Small intestine (tissue), 7 donors: ENCODE measurements at regions not wholly inside any gene's neighbourhood (a gene's known extent, or its start where the extent isn't known, plus 50 kb on each side); places are given as distances from the start of the nearest gene placed in this dataset.

Source experiments
- DNase-seq, 2 donors: peaks; one replicate each; pipeline versions ENCODE4 v3.0.0 to v3.0.0-alpha.2; 2013
- FAIRE-seq: peaks from 2 replicates; lab custom pipeline; 2012; peaks lifted over from hg19 to GRCh38; lab: Jason Lieb, UNC
- H3K27ac ChIP-seq, 3 donors: one replicate each; pipeline ENCODE4 v1.5.1; 2013; ENCODE audit warnings: low read length in 2 of 3, mild to moderate bottlenecking in 2 of 3, control low read depth in 1 of 3, inconsistent platforms in 1 of 3, low read depth in 1 of 3, moderate library complexity in 1 of 3
- H3K27me3 ChIP-seq, 3 donors: one replicate each; pipeline ENCODE4 v1.6.1; 2013; ENCODE audit warnings: low read length in 3 of 3, inconsistent platforms in 1 of 3; ENCODE audit not compliant: control insufficient read depth in 3 of 3, insufficient read depth in 3 of 3
- H3K36me3 ChIP-seq, 3 donors: one replicate each; pipeline ENCODE4 v1.6.1; 2013; ENCODE audit warnings: low read length in 3 of 3, inconsistent platforms in 1 of 3, low read depth in 1 of 3, mild to moderate bottlenecking in 1 of 3, moderate library complexity in 1 of 3; ENCODE audit not compliant: control insufficient read depth in 3 of 3, insufficient read depth in 2 of 3
- H3K4me1 ChIP-seq, 3 donors: one replicate each; pipeline ENCODE4 v1.6.1; 2013; ENCODE audit warnings: low read length in 2 of 3, inconsistent platforms in 1 of 3, low read depth in 1 of 3, mild to moderate bottlenecking in 1 of 3, moderate library complexity in 1 of 3; ENCODE audit not compliant: control insufficient read depth in 3 of 3, insufficient read depth in 2 of 3
- H3K4me3 ChIP-seq, 3 donors: one replicate each; pipeline ENCODE4 v1.5.1; 2013; ENCODE audit warnings: low read length in 3 of 3, control low read depth in 1 of 3, inconsistent platforms in 1 of 3, low read depth in 1 of 3, mild to moderate bottlenecking in 1 of 3, moderate library complexity in 1 of 3
- H3K9me3 ChIP-seq, 2 donors: one replicate each; pipeline ENCODE4 v1.6.1; 2013; ENCODE audit warnings: low read depth in 1 of 2, low read length in 1 of 2; ENCODE audit not compliant: control insufficient read depth in 2 of 2, insufficient read depth in 1 of 2
- WGBS, 3 donors: extraction: QIAGEN DNeasy Blood & Tissue Kit; methylation state at CpG; one replicate each; pipeline ENCODE4 v1.1.7; 2013; 5-methylcytosine and 5-hydroxymethylcytosine counted together
- donor health status: healthy with polysubstance abuse.
- donor health status: control.
- donor health status: control.
- donor health status: Bipolar disorder and iron deficiency.
- donor health status: healthy.

DNA sequence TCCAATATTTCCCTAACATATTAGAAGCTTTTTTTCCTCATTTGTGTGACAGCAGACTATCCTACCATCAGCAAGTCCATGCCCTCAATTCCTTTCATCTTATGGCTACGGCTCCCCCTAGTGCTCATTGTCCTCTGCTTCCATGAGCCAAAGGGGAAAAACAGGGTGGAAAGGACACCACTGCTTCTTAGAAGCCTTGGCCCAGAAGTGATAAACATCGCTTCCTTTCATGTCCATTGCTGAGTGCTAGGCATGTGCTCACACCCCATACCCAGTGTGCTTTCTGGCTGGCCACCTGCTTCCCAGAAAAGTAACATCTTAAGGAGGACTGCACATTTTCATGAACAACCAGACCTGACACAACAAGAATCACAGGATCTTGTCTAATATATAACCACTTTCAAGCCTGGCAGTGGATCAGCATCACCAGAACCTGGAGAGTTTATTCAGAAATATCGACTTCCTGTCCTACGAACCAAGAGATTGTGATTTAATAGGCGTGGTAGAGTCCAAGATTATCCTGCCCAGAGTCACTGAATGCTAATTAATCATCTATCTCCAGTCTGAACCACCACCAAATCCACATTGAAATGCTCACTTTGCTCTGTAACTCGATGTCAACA is 650.5 kb upstream of the SORCS1 start:
- Histone ChIP-seq H3K27ac (no peak overlapping the region), H3K4me1 (no peaks in the 10 kb centered on the region), H3K36me3 (no peaks in the 10 kb centered on the region), H3K9me3 (no peaks in the 10 kb centered on the region), H3K4me3 (no peak overlapping the region), H3K27me3 (no peaks in the 10 kb centered on the region)
- 17 to 40% (median 38%) methylated on average over 6 of the region's 6 CpGs for WGBS, 3 donors
- FAIRE-seq = no peak
- DNase-seq = peak; percentile 51 to 71

GRCh38 chr10:107813451-107814162 is 649.1 kb upstream of the SORCS1 start:
- H3K27me3 ChIP-seq = no peaks in the 10 kb centered on the region
- H3K27ac ChIP-seq = no peak overlapping the region
- peak in 1 of 2 donors; percentile 59 for DNase-seq
- no peaks in the 10 kb centered on the region for H3K36me3 ChIP-seq
- H3K4me3 ChIP-seq = no peak overlapping the region
- 16 to 60% (median 40%) methylated on average over 8 of the region's 8 CpGs for WGBS, 3 donors
- no peaks in the 10 kb centered on the region for H3K4me1 ChIP-seq
- no peak for FAIRE-seq
- H3K9me3 ChIP-seq = no peaks in the 10 kb centered on the region

DNA sequence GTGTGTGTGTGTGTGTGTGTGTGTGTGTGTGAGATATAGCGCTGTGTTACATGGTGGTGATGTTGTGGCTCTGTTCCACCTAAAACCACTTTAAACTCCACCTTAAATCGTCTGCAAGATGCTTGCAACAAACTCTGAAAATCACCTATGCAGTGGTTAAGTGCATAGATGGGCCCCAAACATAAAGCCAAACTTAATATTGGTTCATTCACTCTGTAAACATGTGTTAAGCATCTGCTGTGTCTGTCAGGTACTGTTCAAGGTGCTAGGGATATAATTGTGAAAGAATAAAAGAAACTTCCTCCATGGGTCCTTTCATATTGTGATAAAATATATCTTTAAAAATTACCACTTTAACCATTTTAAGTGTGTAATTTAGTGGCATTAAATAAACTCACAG is 645.4 kb upstream of the SORCS1 start:
- Histone ChIP-seq H3K9me3 (no peaks in the 10 kb centered on the region), H3K4me1 (no peaks in the 10 kb centered on the region), H3K36me3 (no peaks in the 10 kb centered on the region), H3K27ac (no peak overlapping the region), H3K27me3 (no peaks in the 10 kb centered on the region), H3K4me3 (no peak overlapping the region)
- DNase-seq (no peak), FAIRE-seq (no peak)
- WGBS, 3 donors = 75 to 82% (median 80%) methylated on average over 2 of the region's 2 CpGs

GRCh38 chr10:107807836-107808235 is 643.3 kb upstream of the SORCS1 start:
- no peak overlapping the region for H3K4me3 ChIP-seq
- WGBS, 3 donors = 88 to 97% (median 92%) methylated on average over 5 of the region's 5 CpGs
- H3K9me3 ChIP-seq = no peaks in the 10 kb centered on the region
- no peak overlapping the region for H3K27ac ChIP-seq
- no peaks in the 10 kb centered on the region for H3K4me1 ChIP-seq
- DNase-seq (no peak), FAIRE-seq (no peak)
- no peaks in the 10 kb centered on the region for H3K36me3 ChIP-seq
- no peaks in the 10 kb centered on the region for H3K27me3 ChIP-seq

DNA sequence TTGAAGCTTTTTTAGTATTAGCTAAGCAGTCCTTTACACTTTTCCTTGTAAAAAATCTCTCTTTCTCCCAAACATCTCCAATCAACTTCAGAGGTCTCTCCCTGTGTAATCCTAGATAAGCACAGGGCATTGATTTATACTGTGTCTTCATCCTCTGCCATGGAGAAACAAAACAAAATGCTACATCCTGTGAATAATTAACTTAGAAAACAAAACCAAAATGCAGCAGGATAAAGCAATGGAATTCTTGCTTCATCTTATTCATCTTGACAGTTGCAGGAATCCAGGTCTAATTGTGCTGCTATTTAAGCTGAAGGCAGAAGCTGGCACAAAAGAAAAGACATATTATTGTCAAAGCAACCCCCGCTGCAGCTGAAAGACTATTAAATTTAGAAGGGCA is 641.5 kb upstream of the SORCS1 start:
- no peaks in the 10 kb centered on the region for H3K9me3 ChIP-seq
- H3K27ac ChIP-seq = no peak overlapping the region
- H3K4me1 ChIP-seq = no peaks in the 10 kb centered on the region
- 46 to 76% (median 53%) methylated on average over 1 of the region's 1 CpG for WGBS, 3 donors
- H3K4me3 ChIP-seq = no peak overlapping the region
- H3K36me3 ChIP-seq = no peaks in the 10 kb centered on the region
- DNase-seq = no peak
- H3K27me3 ChIP-seq = no peaks in the 10 kb centered on the region
- no peak for FAIRE-seq

- FAIRE-seq = no peak
- 32 to 34% (median 33%) methylated on average over 4 of the region's 4 CpGs for WGBS, 3 donors
- Histone ChIP-seq H3K9me3 (no peaks in the 10 kb centered on the region), H3K4me3 (no peak overlapping the region), H3K4me1 (no peaks in the 10 kb centered on the region), H3K27me3 (no peaks in the 10 kb centered on the region), H3K36me3 (no peaks in the 10 kb centered on the region), H3K27ac (no peak overlapping the region)
- no peak for DNase-seq
These were observed 639.0 kb upstream of the SORCS1 start for GRCh38 chr10:107803546-107803945.

GRCh38 chr10:107800061-107800460 is 635.6 kb upstream of the SORCS1 start:
- WGBS, 3 donors = 83 to 85% (median 84%) methylated on average over 1 of the region's 1 CpG
- no peak for DNase-seq
- Histone ChIP-seq H3K36me3 (no peaks in the 10 kb centered on the region), H3K27ac (no peak overlapping the region), H3K9me3 (no peaks in the 10 kb centered on the region), H3K4me3 (no peak overlapping the region), H3K4me1 (no peaks in the 10 kb centered on the region), H3K27me3 (no peaks in the 10 kb centered on the region)
- no peak for FAIRE-seq

DNA sequence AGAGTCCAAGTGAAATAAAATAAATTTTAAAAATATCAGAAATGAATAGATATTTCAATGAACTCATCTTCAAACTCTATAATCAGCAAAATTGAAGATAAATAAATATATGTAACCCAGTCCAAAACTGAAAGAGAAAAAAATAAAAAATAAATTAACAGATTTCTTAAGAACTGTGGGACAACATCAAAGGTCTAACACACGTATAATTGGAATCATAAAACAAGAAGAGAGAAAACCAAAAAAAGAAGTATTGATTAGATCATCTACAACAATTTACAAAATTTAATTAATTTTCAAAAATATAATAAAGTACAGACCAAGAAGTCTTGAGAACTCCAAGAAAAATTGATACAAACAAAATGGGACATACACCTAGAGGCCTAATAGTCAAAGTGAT is 625.8 kb upstream of the SORCS1 start:
- Histone ChIP-seq H3K4me3 (no peak overlapping the region), H3K27ac (no peak overlapping the region), H3K36me3 (no peaks in the 10 kb centered on the region), H3K27me3 (no peaks in the 10 kb centered on the region), H3K9me3 (peaks cover 0 to 19% of the 10 kb centered on the region in 2 donors), H3K4me1 (no peaks in the 10 kb centered on the region)
- 34 to 96% (median 80%) methylated on average over 1 of the region's 1 CpG for WGBS, 3 donors
- DNase-seq = no peak
- FAIRE-seq = no peak
